GM23338 (cell line): ENCODE measurements at regions not wholly inside any gene's neighbourhood (a gene's known extent, or its start where the extent isn't known, plus 50 kb on each side); places are given as distances from the start of the nearest gene placed in this dataset.

Experiments
- CREB1 ChIP-seq: fragments of 250-450 bp; sonication (Bioruptor Pico); IDR thresholded peaks from 2 replicates; pipeline ENCODE4 v1.5.0; 2020; ENCODE audit warnings: low read depth, mild to moderate bottlenecking, moderate library complexity
- EZH2 ChIP-seq: fragments of 200-600 bp; sonication (generic); IDR thresholded peaks from one replicate; pipeline ENCODE4 v1.8.0; 2017; ENCODE audit warnings: antibody characterized with exemption, mild to moderate bottlenecking, low read depth; ENCODE audit not compliant: unreplicated experiment
- EZH2phosphoT487 ChIP-seq: fragments of 200-600 bp; sonication (generic); IDR thresholded peaks from one replicate; pipeline ENCODE4 v1.8.1; 2018; ENCODE audit warnings: antibody characterized with exemption; ENCODE audit not compliant: unreplicated experiment
- JUNB ChIP-seq: IDR thresholded peaks from one replicate; pipeline ENCODE4 v1.6.1; 2016; ENCODE audit warnings: antibody characterized with exemption; ENCODE audit not compliant: unreplicated experiment
- NANOG ChIP-seq: IDR thresholded peaks from 2 replicates; pipeline ENCODE4 v1.6.1; 2016; ENCODE audit warnings: antibody characterized with exemption, borderline replicate concordance
- POLR2AphosphoS5 ChIP-seq: IDR thresholded peaks from 2 replicates; pipeline ENCODE4 v1.6.1; 2016; ENCODE audit warnings: antibody characterized with exemption, low read depth
- STAT1 ChIP-seq: IDR thresholded peaks from one replicate; pipeline ENCODE4 v1.6.1; 2016; ENCODE audit warnings: antibody characterized with exemption; ENCODE audit not compliant: unreplicated experiment
- ZNF331 ChIP-seq: fragments of 250-450 bp; sonication (Bioruptor Pico); IDR thresholded peaks from 2 replicates; pipeline ENCODE4 v1.5.0; 2020; ENCODE audit warnings: low read depth, mild to moderate bottlenecking, moderate library complexity
- TF ChIP-seq, protein P1 (sequence below), 2 experiments: fragments of 200-600 bp in 1 of 2; sonication (generic) in 1 of 2; conservative IDR thresholded peaks; 2 replicates each; pipeline versions ENCODE4 v1.5.1 to v1.6.1; 2016 to 2017; ENCODE audit warnings: antibody characterized with exemption in 2 of 2, low read depth in 2 of 2, mild to moderate bottlenecking in 2 of 2, moderate library complexity in 1 of 2
- TF ChIP-seq, protein P2 (sequence below): IDR thresholded peaks from one replicate; pipeline ENCODE4 v1.6.1; 2018; ENCODE audit warnings: antibody characterized with exemption; ENCODE audit not compliant: unreplicated experiment

DNA sequence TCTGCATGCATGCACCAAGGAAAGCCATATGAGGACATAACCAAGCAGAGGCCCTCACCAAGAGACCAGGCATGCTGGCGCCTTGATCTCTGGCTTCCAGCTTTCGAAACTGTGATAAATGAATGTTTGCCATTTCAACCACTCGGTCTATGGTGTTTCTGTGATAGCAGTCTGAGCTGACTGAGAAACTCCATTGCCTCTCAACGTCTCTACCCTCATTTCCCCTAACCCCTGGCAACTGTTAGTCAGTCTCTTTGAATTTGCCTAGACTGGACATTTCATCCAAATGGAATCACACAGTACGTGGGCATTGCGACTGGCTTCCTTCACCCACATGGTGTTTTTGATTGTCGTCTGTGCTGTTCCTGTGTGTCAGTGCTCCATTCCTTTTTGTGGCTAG is 88.0 kb upstream of the MPHOSPH6 start:
- TF ChIP-seq, protein P1, sequence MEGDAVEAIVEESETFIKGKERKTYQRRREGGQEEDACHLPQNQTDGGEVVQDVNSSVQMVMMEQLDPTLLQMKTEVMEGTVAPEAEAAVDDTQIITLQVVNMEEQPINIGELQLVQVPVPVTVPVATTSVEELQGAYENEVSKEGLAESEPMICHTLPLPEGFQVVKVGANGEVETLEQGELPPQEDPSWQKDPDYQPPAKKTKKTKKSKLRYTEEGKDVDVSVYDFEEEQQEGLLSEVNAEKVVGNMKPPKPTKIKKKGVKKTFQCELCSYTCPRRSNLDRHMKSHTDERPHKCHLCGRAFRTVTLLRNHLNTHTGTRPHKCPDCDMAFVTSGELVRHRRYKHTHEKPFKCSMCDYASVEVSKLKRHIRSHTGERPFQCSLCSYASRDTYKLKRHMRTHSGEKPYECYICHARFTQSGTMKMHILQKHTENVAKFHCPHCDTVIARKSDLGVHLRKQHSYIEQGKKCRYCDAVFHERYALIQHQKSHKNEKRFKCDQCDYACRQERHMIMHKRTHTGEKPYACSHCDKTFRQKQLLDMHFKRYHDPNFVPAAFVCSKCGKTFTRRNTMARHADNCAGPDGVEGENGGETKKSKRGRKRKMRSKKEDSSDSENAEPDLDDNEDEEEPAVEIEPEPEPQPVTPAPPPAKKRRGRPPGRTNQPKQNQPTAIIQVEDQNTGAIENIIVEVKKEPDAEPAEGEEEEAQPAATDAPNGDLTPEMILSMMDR (conservative IDR thresholded peaks at IDR 0.05; ENCODE audit: low read depth in 2 of 2) = no peak
- no peak for TF ChIP-seq POLR2AphosphoS5
- TF ChIP-seq JUNB = no peak
- TF ChIP-seq EZH2 = no peak
- no peak for TF ChIP-seq EZH2phosphoT487
- TF ChIP-seq CREB1 = no peak
- TF ChIP-seq, protein P2, sequence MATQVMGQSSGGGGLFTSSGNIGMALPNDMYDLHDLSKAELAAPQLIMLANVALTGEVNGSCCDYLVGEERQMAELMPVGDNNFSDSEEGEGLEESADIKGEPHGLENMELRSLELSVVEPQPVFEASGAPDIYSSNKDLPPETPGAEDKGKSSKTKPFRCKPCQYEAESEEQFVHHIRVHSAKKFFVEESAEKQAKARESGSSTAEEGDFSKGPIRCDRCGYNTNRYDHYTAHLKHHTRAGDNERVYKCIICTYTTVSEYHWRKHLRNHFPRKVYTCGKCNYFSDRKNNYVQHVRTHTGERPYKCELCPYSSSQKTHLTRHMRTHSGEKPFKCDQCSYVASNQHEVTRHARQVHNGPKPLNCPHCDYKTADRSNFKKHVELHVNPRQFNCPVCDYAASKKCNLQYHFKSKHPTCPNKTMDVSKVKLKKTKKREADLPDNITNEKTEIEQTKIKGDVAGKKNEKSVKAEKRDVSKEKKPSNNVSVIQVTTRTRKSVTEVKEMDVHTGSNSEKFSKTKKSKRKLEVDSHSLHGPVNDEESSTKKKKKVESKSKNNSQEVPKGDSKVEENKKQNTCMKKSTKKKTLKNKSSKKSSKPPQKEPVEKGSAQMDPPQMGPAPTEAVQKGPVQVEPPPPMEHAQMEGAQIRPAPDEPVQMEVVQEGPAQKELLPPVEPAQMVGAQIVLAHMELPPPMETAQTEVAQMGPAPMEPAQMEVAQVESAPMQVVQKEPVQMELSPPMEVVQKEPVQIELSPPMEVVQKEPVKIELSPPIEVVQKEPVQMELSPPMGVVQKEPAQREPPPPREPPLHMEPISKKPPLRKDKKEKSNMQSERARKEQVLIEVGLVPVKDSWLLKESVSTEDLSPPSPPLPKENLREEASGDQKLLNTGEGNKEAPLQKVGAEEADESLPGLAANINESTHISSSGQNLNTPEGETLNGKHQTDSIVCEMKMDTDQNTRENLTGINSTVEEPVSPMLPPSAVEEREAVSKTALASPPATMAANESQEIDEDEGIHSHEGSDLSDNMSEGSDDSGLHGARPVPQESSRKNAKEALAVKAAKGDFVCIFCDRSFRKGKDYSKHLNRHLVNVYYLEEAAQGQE = no peak
- TF ChIP-seq NANOG = no peak
- no peak for TF ChIP-seq STAT1
- no peak for TF ChIP-seq ZNF331 (CRISPR knock-in tag)
